ENCODE measurements at regions not wholly inside any gene's neighbourhood (a gene's known extent, or its start where the extent isn't known, plus 50 kb on each side); places are given as distances from the start of the nearest gene placed in this dataset.

DNA sequence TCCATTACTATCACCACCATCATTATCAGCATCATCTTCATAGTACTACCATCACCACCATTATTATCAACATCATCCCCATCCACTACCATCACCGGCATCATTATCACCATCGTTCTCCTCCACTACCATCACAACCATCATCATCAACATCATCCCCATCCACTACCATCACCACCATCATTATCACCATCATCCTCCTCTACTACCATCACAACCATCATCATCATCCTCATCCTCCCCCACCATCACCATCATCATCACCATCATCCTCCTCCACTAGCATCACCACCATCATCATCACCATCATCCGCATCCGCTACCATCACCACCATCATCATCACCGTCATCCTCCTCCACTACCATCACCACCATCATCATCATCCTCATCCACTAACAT lies 639.8 kb upstream of the RBFOX1 start:
- no peak overlapping the region for H3K4me3 ChIP-seq (ENCODE audit: insufficient read depth, low read depth, low read length)
- no peak overlapping the region for H3K14ac ChIP-seq (replicated peaks; ENCODE audit: low read depth, low read length)
- ATAC-seq (ENCODE audit: low read depth) (no peak), DNase-seq (no peak)
- no peak overlapping the region for H2AK5ac ChIP-seq (ENCODE audit: low read depth, low read length)
- no peaks in the 10 kb centered on the region for H3K27me3 ChIP-seq (ENCODE audit: control insufficient read depth, insufficient read depth, low read length)
- intact Hi-C loops (cut with micrococcal nuclease) = no loop called here
- no peak overlapping the region for H2AFZ ChIP-seq (replicated peaks; ENCODE audit: low read length, poor library complexity)
- ChIA-PET CTCF (no interaction called here), POLR2A (ENCODE audit: unreplicated experiment) (no interaction called here)
- H3K56ac ChIP-seq (ENCODE audit: extremely low read depth, insufficient read depth, low read length) = no peak overlapping the region
- peaks cover 8% of the 10 kb centered on the region; the same call in 1 of the 2 replicates for H3K9me3 ChIP-seq (ENCODE audit: control insufficient read depth, insufficient read depth, low read length)
- no peak overlapping the region for H3K27ac ChIP-seq (ENCODE audit: insufficient read depth, low read length)
- WGBS, 2 experiments (ENCODE audit: extremely low coverage in 2 of 2, insufficient read length in 1 of 2) = 89% methylated on average over 4 of the region's 5 CpGs; no CpG with 5 or more reads in 1 of the 2 experiments
- dilution Hi-C loops (cut with HindIII; ENCODE audit: low sequenced_read_pairs, unreplicated experiment) = no loop called here
- no peak overlapping the region for H3K4me2 ChIP-seq (ENCODE audit: low read depth, low read length)
- no peak overlapping the region for H4K8ac ChIP-seq (ENCODE audit: low read depth in 2 of 2, low read length in 2 of 2)
- H3K36me3 ChIP-seq (ENCODE audit: control insufficient read depth, insufficient read depth, low read length) = no peaks in the 10 kb centered on the region
- no peak overlapping the region for H4K91ac ChIP-seq (ENCODE audit: insufficient read depth, low read depth, low read length)
- peak overlapping the region; percentile 39 for H2BK5ac ChIP-seq (ENCODE audit: low read depth, low read length, poor library complexity, severe bottlenecking)
- H3K18ac ChIP-seq (ENCODE audit: low read depth, low read length) = no peak overlapping the region
- H3K4me1 ChIP-seq (ENCODE audit: control insufficient read depth, insufficient read depth, low read length) = no peaks in the 10 kb centered on the region
- H3K9me1 ChIP-seq (ENCODE audit: insufficient read depth, low read length) = no peaks in the 10 kb centered on the region
- no peak overlapping the region for H2AK9ac ChIP-seq (replicated peaks; ENCODE audit: low read depth, low read length, poor library complexity)
- no peak overlapping the region for H4K5ac ChIP-seq (ENCODE audit: low read depth, low read length)
- no peak overlapping the region for H3K4ac ChIP-seq (ENCODE audit: low read depth, low read length)
- no TSS peak for BruUV-seq (replicated peaks)
- H2BK15ac ChIP-seq (ENCODE audit: low read depth, low read length) = no peak overlapping the region
- no peak overlapping the region for H3K9ac ChIP-seq (ENCODE audit: low read depth, low read length)
- TF ChIP-seq RCOR1 (IDR thresholded peaks at IDR 0.05; ENCODE audit: insufficient replicate concordance, low read length) = no peak
- TF ChIP-seq BHLHE40 (IDR thresholded peaks at IDR 0.05; ENCODE audit: low read depth, low read length) = no peak
- no peak for TF ChIP-seq MXI1 (IDR thresholded peaks at IDR 0.05; ENCODE audit: borderline replicate concordance, low read depth, low read length)
- TF ChIP-seq MAFK (IDR thresholded peaks at IDR 0.05; ENCODE audit: low read depth, low read length) = no peak
- TF ChIP-seq CEBPB (IDR thresholded peaks at IDR 0.05; ENCODE audit: low read depth, low read length) = no peak
- no peak for TF ChIP-seq POLR2A (IDR thresholded peaks at IDR 0.05; ENCODE audit: low read depth, low read length)
- no peak for TF ChIP-seq SMC3 (IDR thresholded peaks at IDR 0.05; ENCODE audit: low read depth, low read length)
- TF ChIP-seq, protein P1, sequence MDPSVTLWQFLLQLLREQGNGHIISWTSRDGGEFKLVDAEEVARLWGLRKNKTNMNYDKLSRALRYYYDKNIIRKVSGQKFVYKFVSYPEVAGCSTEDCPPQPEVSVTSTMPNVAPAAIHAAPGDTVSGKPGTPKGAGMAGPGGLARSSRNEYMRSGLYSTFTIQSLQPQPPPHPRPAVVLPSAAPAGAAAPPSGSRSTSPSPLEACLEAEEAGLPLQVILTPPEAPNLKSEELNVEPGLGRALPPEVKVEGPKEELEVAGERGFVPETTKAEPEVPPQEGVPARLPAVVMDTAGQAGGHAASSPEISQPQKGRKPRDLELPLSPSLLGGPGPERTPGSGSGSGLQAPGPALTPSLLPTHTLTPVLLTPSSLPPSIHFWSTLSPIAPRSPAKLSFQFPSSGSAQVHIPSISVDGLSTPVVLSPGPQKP (IDR thresholded peaks at IDR 0.05; ENCODE audit: borderline replicate concordance, low read depth, low read length) = no peak
- TF ChIP-seq, protein P2, sequence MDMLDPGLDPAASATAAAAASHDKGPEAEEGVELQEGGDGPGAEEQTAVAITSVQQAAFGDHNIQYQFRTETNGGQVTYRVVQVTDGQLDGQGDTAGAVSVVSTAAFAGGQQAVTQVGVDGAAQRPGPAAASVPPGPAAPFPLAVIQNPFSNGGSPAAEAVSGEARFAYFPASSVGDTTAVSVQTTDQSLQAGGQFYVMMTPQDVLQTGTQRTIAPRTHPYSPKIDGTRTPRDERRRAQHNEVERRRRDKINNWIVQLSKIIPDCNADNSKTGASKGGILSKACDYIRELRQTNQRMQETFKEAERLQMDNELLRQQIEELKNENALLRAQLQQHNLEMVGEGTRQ (IDR thresholded peaks at IDR 0.05; ENCODE audit: low read depth, low read length) = no peak
- TF ChIP-seq CHD1 (IDR thresholded peaks at IDR 0.05; ENCODE audit: low read depth, low read length) = no peak
- TF ChIP-seq RFX5 (IDR thresholded peaks at IDR 0.05; ENCODE audit: low read depth, low read length) = no peak
- no peak for TF ChIP-seq MAZ (IDR thresholded peaks at IDR 0.05; ENCODE audit: borderline replicate concordance, low read depth, low read length)
- TF ChIP-seq, protein P3, sequence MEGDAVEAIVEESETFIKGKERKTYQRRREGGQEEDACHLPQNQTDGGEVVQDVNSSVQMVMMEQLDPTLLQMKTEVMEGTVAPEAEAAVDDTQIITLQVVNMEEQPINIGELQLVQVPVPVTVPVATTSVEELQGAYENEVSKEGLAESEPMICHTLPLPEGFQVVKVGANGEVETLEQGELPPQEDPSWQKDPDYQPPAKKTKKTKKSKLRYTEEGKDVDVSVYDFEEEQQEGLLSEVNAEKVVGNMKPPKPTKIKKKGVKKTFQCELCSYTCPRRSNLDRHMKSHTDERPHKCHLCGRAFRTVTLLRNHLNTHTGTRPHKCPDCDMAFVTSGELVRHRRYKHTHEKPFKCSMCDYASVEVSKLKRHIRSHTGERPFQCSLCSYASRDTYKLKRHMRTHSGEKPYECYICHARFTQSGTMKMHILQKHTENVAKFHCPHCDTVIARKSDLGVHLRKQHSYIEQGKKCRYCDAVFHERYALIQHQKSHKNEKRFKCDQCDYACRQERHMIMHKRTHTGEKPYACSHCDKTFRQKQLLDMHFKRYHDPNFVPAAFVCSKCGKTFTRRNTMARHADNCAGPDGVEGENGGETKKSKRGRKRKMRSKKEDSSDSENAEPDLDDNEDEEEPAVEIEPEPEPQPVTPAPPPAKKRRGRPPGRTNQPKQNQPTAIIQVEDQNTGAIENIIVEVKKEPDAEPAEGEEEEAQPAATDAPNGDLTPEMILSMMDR (conservative IDR thresholded peaks at IDR 0.05; ENCODE audit: low read depth, low read length) = no peak
- TF ChIP-seq FOS (IDR thresholded peaks at IDR 0.05; ENCODE audit: low read depth, low read length) = no peak
- no peak for TF ChIP-seq NFE2L2 (IDR thresholded peaks at IDR 0.05; ENCODE audit: low read depth, low read length)
- no peak for TF ChIP-seq RAD21 (IDR thresholded peaks at IDR 0.05; ENCODE audit: low read length)
- no peak overlapping the region for H3K23ac ChIP-seq (ENCODE audit: low read depth, low read length)
- no peak overlapping the region for H2BK20ac ChIP-seq (ENCODE audit: low read depth, low read length)
- in situ Hi-C loops (cut with MboI; ENCODE audit: low sequenced_read_pairs) = no loop called here
- no peaks in the 10 kb centered on the region for H4K20me1 ChIP-seq (ENCODE audit: insufficient read depth, low read length)
- no peak overlapping the region for H2BK120ac ChIP-seq (ENCODE audit: low read depth, low read length)
- no peaks in the 10 kb centered on the region for H3K79me1 ChIP-seq (ENCODE audit: low read depth in 1 of 2, low read length in 2 of 2)
